Central memory CD4-positive, alpha-beta T cell (primary cell): ENCODE measurements at regions not wholly inside any gene's neighbourhood (a gene's known extent, or its start where the extent isn't known, plus 50 kb on each side); places are given as distances from the start of the nearest gene placed in this dataset.

Experiments used
- DNase-seq: peaks from one replicate; pipeline ENCODE4 v3.0.0; 2022

GRCh38 chr9:673966-674526 is 167.5 kb upstream of the DMRT1 start:
- no peak for DNase-seq

GRCh38 chr9:675697-676370 is 165.7 kb upstream of the DMRT1 start:
- no peak for DNase-seq

GRCh38 chr9:676780-677438 is 164.6 kb upstream of the DMRT1 start:
- DNase-seq: no peak

- DNase-seq: no peak
Measured at GRCh38 chr9:677461-678097, 163.9 kb upstream of the DMRT1 start.

- no peak for DNase-seq
Measured at GRCh38 chr9:678897-679296, 162.6 kb upstream of the DMRT1 start.

GRCh38 chr9:679462-679861 is 162.0 kb upstream of the DMRT1 start:
- DNase-seq: no peak

GRCh38 chr9:680106-680505 is 161.4 kb upstream of the DMRT1 start:
- DNase-seq: no peak

GRCh38 chr9:682633-683508 is 158.6 kb upstream of the DMRT1 start:
- DNase-seq: no peak

GRCh38 chr9:683509-684021 is 157.9 kb upstream of the DMRT1 start:
- no peak for DNase-seq

- DNase-seq: no peak
Measured at GRCh38 chr9:684054-684890, 157.2 kb upstream of the DMRT1 start.

GRCh38 chr9:684941-685340 is 156.6 kb upstream of the DMRT1 start:
- no peak for DNase-seq

- DNase-seq: no peak
Measured at GRCh38 chr9:686321-686813, 155.1 kb upstream of the DMRT1 start.

GRCh38 chr9:687034-687785 is 154.3 kb upstream of the DMRT1 start:
- DNase-seq: no peak

- no peak for DNase-seq
Measured at GRCh38 chr9:687994-688393, 153.5 kb upstream of the DMRT1 start.

GRCh38 chr9:690517-691111 is 150.9 kb upstream of the DMRT1 start:
- DNase-seq: no peak

- DNase-seq: no peak
Measured at GRCh38 chr9:691825-692400, 149.6 kb upstream of the DMRT1 start.

- DNase-seq: no peak
Measured at GRCh38 chr9:692636-693129, 148.8 kb upstream of the DMRT1 start.

- DNase-seq: no peak
Measured at GRCh38 chr9:693201-694091, 148.1 kb upstream of the DMRT1 start.

GRCh38 chr9:694092-694402 is 147.4 kb upstream of the DMRT1 start:
- no peak for DNase-seq
